KOPT-K1 (cell line): ENCODE measurements at regions not wholly inside any gene's neighbourhood (a gene's known extent, or its start where the extent isn't known, plus 50 kb on each side); places are given as distances from the start of the nearest gene placed in this dataset.

Experiments
- H3K27ac ChIP-seq: fragments of 200-600 bp; sonication (generic); 2 replicates; pipeline ENCODE4 v1.5.1; 2016; ENCODE audit warnings: antibody characterized with exemption, mild to moderate bottlenecking, low read depth, low read length; ENCODE audit not compliant: poor library complexity, severe bottlenecking
- H3K36me3 ChIP-seq: fragments of 200-600 bp; sonication (generic); 2 replicates; pipeline ENCODE4 v1.5.1; 2017; ENCODE audit warnings: antibody characterized with exemption, mild to moderate bottlenecking, low read length, moderate library complexity; ENCODE audit not compliant: insufficient read depth
- H3K9me3 ChIP-seq: fragments of 200-600 bp; sonication (generic); 2 replicates; pipeline ENCODE4 v1.5.1; 2017; ENCODE audit warnings: antibody characterized with exemption, low read length, mild to moderate bottlenecking; ENCODE audit not compliant: insufficient read depth, poor library complexity, severe bottlenecking

DNA sequence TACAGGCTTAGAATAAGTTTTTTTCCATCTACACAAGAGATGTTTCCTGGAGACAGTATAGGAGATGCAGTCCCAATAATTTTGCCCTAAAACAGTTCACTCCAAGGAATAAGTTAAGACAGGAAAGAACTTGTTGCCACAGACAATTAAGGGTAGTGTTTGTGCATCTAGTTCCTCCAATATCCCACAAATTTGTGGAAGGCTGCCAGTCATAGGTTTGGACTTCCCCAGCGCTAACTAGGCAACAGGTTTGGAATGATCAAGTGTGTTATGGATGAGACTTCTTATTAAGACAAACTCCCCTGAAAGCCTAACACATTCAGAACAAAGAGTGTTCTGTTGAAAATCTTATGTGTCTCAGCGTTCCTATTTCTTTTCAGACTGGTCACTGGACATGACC, 611.0 kb downstream of the CCER1 start:
- Histone ChIP-seq H3K36me3 (no peaks in the 10 kb centered on the region), H3K27ac (no peak overlapping the region), H3K9me3 (no peaks in the 10 kb centered on the region)

DNA sequence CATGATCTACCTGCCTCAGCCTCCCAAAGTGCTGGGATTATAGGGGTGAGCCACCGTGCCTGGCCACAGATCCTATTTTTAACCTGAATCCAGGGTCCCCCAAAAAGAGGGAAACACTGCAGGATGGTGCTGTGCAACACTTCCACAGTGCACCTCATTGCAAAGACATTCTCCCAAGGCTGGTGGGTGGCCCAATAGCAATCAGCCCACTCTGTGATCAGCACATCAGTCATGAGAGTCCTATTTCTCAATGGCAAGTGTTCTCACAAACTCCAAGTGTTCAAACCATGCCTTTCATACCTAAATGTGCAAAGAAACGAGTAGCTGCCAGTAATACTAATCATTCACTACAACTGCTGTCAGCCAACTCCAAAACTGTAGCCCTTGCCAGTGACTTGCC, 612.9 kb downstream of the CCER1 start:
- H3K9me3 ChIP-seq: no peaks in the 10 kb centered on the region
- H3K36me3 ChIP-seq: no peaks in the 10 kb centered on the region
- no peak overlapping the region for H3K27ac ChIP-seq

DNA sequence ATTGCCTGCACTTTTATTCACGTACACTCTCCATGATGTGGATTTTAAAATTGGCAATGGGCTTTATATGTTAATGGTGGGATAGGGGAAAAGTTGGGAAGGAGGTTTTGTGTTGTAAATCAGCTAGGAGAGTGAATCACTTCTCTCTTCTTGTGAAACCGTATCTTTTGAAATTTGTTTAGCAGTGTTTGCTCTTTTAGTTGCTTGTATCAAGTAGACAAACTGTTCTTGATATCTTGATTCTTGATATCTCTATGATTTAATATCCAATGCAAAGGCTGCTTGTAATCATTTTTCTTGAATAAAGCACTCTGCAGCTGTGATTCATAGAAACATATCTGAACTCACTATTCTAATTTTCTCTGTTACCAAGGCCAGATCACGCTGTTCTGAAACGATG, 615.1 kb downstream of the CCER1 start:
- no peak overlapping the region for H3K27ac ChIP-seq

DNA sequence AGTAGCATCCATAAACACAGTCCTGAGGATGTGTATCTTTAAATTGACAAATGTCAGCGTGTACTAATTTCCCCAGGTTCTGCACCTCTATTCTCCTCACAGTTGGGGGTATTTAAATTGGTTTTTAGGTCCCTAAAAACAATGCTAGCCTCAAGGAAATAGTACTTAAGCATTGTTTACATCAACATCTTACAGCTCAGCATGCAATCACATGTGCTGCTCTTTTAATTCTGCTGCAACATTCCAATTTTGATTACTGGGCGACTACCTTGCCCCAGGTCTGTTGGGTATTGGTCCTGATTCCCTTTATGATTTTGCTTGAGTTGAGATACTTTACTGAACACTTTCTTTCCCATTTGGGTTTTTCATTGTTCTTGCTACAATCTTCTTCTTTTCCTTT, 616.6 kb downstream of the CCER1 start:
- H3K36me3 ChIP-seq: no peaks in the 10 kb centered on the region
- H3K9me3 ChIP-seq: no peaks in the 10 kb centered on the region
- H3K27ac ChIP-seq: no peak overlapping the region

More for the DNA sequence above, 615.1 kb downstream of the CCER1 start:
- H3K36me3 ChIP-seq: no peaks in the 10 kb centered on the region
- no peaks in the 10 kb centered on the region for H3K9me3 ChIP-seq

DNA sequence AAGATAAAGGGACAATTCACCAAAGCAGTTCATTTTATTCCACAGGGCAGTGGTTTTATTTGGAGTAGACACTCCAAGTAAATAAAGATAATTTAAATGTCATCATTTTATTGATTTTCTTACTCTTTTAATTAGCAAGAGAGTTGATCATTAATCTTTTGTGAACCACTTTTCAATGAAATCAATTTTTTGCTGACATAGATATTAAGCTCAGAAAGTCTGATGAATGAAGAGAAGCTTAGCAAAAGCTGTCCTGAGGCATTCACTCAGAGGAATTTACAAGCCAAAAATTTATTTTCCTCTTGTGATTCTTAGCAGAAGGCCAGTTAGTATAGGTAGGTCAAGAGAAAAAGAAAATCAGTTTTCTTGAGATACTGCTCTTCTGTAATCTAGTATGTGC, 618.0 kb downstream of the CCER1 start:
- Histone ChIP-seq H3K36me3 (no peaks in the 10 kb centered on the region), H3K27ac (no peak overlapping the region), H3K9me3 (no peaks in the 10 kb centered on the region)

DNA sequence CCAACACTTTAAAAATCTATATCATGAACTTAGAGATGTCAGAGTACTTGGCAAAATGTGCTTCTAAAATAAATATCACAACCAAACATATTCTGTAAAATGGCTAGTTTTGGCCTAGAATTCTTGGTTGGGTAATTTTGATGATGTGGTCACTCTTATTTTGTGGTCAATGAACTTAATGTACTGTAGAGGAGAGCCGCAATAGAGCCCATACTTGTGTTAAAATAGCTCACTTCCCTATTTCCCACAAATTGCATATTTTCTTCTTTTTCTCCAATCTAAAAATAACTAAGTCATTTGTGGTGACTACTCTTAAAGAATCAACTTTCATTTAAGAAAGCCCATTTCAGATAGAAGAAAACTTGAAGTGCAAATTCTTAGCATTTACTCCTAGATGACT, 619.4 kb downstream of the CCER1 start:
- Histone ChIP-seq H3K9me3 (no peaks in the 10 kb centered on the region), H3K36me3 (no peaks in the 10 kb centered on the region), H3K27ac (no peak overlapping the region)

DNA sequence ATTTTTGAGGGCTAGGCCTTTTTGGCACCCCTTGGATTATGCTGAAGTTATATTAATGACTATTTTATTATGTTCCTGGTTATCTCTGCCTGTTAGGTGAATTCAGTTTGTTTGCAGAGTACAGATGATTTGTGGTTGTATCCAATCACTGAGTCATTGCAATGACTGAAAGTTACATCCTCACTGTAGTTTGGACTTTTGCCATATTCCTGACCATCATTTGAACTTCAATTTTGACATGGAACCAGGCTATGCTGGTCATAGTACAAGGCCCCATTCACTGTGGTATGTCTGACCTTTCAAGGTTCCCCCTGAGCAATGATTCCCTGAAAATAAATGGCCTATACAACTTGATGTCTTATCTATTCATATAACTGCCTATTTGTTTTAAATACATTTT, 621.0 kb downstream of the CCER1 start:
- Histone ChIP-seq H3K36me3 (no peaks in the 10 kb centered on the region), H3K27ac (no peak overlapping the region), H3K9me3 (no peaks in the 10 kb centered on the region)

DNA sequence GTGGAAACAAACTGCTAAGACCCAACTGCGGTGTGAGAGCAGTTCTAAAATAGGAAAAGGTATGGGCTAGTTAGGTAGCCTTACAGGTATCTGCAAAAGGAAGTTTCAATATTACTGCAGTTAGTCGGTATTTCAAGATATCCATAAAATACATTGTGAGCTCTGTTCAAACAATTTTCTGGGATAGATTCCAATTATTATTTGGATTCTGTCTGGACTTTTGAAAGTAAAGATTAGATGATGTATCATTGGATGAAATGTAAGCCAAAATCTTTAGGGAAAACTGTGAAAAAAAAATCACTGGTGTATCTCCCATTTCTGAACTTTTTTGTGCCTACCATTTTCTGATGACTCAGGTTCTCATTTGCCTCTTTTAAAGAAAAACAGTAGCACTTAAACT, 621.6 kb downstream of the CCER1 start:
- H3K36me3 ChIP-seq: no peaks in the 10 kb centered on the region
- H3K9me3 ChIP-seq: no peaks in the 10 kb centered on the region
- H3K27ac ChIP-seq: no peak overlapping the region

DNA sequence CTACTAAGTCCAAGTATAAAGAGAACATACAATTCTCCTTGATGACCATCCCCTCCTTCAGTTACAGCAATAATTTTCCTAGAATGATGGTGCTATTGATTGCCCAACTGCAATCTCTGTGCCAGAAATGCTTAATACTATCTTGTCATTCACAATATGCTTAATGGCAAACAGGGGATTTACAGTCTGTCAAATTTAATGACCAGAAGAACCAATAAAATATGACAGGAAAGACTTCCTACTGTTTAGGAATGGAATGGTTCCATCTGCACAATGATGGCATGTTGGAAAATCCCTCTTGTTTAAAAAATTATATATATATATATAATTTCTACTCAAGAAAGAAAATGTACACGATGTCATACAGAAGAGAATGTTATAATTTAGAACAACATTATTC, 623.2 kb downstream of the CCER1 start:
- Histone ChIP-seq H3K27ac (no peak overlapping the region), H3K9me3 (no peaks in the 10 kb centered on the region), H3K36me3 (no peaks in the 10 kb centered on the region)

DNA sequence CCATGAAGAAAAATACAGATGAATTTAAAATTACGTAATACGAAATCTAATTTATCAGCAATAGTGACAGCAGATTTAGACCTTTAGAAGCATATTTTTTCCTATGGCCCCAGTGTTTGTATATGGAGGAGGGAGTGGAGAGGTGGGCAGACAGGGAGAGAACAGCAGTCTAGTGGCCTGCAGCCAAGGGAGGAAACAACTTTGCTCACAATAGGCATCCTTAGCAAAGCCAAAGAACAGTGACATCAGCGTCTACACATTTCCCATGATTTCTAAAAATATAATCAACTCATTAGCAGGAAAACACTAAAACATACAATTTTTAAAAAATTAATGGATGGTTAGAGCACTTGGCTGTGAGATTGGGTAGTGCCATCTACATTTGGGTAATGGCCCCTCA, 622.6 kb upstream of the ATP2B1 start:
- Histone ChIP-seq H3K27ac (no peak overlapping the region), H3K36me3 (no peaks in the 10 kb centered on the region), H3K9me3 (no peaks in the 10 kb centered on the region)

DNA sequence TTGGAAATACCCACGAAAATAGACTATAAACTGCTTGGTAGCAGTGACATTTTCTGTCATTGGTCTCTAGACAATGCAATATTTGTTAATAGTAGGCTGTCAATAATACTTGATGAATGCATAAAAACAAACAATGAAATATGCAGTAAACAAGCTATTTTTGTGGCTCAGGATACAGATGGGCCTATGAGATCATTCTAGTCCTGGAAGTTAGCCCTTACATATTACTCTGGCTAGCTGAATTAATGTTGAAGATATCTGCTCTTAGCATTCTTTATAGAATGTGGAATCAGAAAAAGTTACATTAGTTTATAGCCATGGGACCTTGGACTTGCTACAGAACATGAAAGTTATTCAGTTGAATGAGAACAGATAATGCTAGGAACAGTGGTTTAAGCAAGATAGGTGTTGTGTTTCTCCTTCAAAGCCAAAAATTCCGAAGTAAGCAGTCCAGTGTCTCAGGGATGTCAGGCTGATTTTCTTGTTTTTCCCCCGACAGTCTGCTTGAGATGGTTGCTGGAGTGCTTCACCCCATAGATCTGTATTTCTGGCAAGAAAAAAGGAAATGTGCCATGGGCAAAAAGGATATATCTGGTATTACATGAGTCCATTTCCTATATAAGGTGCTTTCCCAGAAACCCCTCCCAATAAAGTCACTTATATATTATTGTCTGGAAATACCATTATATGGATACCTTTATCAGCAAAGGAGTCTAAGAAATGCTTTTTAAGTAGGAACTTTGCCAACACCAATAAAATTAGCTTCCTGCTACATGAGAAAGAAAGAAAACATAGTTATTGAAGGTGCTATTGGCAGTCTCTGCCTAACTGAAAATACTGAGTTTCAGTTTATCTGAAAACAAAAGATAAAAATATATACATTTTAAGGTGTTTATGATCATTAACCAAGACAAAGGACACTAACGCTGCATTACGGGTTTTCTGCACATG, 619.4 kb upstream of the ATP2B1 start:
- Histone ChIP-seq H3K36me3 (no peaks in the 10 kb centered on the region), H3K27ac (no peak overlapping the region), H3K9me3 (no peaks in the 10 kb centered on the region)

DNA sequence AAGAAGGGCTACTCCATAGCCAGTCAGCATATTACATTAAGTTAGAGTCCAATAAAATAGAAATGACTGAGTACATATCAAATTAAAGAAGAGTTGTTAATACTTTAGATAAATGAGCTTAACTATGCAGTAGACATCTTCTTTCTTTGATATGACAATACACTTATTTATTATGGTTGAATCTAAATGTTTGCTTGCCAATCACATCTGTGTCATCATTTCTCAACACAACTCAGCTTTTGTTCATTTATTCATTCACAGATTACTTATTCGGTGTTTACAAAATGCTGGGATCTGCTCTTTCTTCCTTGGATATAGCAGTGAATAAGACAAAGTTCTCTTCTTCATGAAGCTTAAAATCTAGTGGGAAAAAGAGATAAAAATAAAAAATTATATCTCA, 614.6 kb upstream of the ATP2B1 start:
- Histone ChIP-seq H3K27ac (no peak overlapping the region), H3K9me3 (no peaks in the 10 kb centered on the region), H3K36me3 (no peaks in the 10 kb centered on the region)

DNA sequence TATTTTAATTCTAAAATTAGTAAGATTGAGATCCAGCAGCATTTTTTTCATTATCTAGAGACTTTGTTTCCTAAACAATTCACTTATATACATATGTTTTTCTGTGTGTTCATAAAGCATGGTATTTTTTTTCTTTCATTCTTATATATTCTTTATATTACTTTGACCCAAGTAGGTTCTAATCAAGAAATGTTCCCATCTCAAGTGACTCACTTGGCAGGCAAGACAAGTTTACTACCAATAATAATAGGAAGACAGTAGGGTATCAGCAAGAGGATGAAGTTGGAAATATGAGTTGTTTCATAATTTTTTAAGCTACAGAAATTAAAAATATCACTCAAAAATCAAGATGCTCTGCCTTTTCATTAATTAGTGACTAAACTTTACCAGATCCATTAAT, 613.4 kb upstream of the ATP2B1 start:
- H3K36me3 ChIP-seq: no peaks in the 10 kb centered on the region
- H3K9me3 ChIP-seq: no peaks in the 10 kb centered on the region

DNA sequence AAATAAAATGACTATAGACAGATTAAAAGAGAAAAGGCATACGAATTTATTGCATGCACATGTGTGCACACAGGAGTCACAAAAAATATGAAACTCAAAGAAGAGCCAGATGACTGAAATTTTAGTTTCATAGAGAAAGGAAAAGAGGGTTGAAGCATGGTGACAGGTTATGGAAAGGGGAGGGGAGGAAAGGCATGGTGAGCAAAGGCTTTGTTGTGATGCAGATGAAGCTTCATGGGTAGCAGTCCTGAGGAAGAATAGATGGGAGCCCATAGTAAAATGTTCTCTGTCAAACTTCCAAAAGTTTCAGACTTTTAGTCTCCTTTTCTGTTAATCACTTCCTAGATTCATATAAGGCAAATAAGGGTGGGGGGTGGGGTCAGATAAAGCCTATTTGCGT, 612.7 kb upstream of the ATP2B1 start:
- no peaks in the 10 kb centered on the region for H3K36me3 ChIP-seq
- no peak overlapping the region for H3K27ac ChIP-seq
- H3K9me3 ChIP-seq: no peaks in the 10 kb centered on the region

More for the DNA sequence above, 613.4 kb upstream of the ATP2B1 start:
- no peak overlapping the region for H3K27ac ChIP-seq

DNA sequence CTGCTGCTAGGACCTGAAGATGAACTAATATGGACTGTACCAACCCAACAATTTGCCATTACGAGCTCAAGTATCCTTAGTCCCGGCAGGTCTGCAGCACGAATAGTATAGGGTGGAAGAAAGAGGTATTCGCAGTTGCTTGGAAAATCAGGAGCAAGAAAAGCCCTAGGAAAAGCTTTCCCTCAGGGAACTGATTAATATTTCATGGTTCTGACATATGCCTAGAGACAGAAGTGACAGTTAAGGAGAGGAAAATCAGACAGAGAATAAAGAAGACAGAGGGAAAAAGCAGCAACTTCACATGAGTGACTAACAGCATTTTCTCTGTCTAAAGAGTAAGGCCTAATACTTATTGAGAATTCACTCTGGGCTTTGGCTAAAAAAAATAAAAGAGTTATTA, 602.9 kb upstream of the ATP2B1 start:
- H3K27ac ChIP-seq: no peak overlapping the region
- no peaks in the 10 kb centered on the region for H3K9me3 ChIP-seq
- no peaks in the 10 kb centered on the region for H3K36me3 ChIP-seq

DNA sequence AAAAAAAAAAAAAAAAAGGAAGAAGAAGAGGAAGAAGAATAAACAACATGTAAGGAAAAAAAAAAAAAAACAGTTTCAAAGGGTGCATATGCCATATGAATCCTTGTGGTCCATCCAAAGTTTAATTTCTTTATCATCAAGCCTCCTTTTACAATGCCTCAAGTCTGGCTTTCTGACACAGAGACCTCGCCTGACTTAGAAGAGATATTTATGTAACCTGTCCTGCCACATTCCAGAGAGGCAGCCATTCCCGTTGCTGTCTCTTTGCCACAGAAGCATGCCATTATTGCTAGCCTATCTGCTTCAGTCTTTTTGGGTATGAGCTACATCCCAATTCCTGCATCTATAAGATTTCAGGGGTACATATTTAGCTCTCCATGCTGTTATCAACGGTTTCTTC, 596.7 kb upstream of the ATP2B1 start:
- H3K9me3 ChIP-seq: no peaks in the 10 kb centered on the region
- no peaks in the 10 kb centered on the region for H3K36me3 ChIP-seq
- H3K27ac ChIP-seq: no peak overlapping the region
